Ovary (tissue), 7 donors: ENCODE measurements at regions not wholly inside any gene's neighbourhood (a gene's known extent, or its start where the extent isn't known, plus 50 kb on each side); places are given as distances from the start of the nearest gene placed in this dataset.
"Not testable (repeated sequence)": the region's sequence is repeated elsewhere in the genome, so short reads cannot be mapped to it uniquely, and the experiment has no call there.

Source experiments
- DNase-seq, 5 donors: peaks; one replicate each; pipeline ENCODE4 v3.0.0-alpha.2; 2019 to 2020
- H3K27ac ChIP-seq, 2 donors: fragments of 200-600 bp; one replicate each; pipeline versions ENCODE4 v1.5.1 to v1.8.0; 2019 to 2022
- H3K27me3 ChIP-seq: fragments of 200-600 bp; one replicate; pipeline ENCODE4 v1.8.0; 2022
- H3K36me3 ChIP-seq: fragments of 200-600 bp; sonication (generic); one replicate; pipeline ENCODE4 v1.5.1; 2019
- H3K4me1 ChIP-seq: one replicate; pipeline ENCODE4 v1.8.1; 2013; ENCODE audit warnings: mild to moderate bottlenecking, moderate library complexity; ENCODE audit not compliant: insufficient read depth
- H3K4me3 ChIP-seq: fragments of 200-600 bp; sonication (generic); one replicate; pipeline ENCODE4 v1.5.1; 2017
- H3K9me3 ChIP-seq, 2 donors: fragments of 200-600 bp in 1 of 2; sonication (generic) in 1 of 2; one replicate each; pipeline versions ENCODE4 v1.5.1 to v1.8.1; 2013 to 2019; ENCODE audit warnings: mild to moderate bottlenecking in 1 of 2, moderate library complexity in 1 of 2
- EP300 ChIP-seq: sonication (generic); formaldehyde crosslinking; IDR thresholded peaks from one replicate; pipeline ENCODE4 v1.6.1; 2017; ENCODE audit warnings: antibody characterized with exemption
- POLR2A ChIP-seq: fragments of 450-650 bp; IDR thresholded peaks from one replicate; pipeline ENCODE4 v1.6.1; 2017; ENCODE audit warnings: antibody characterized with exemption, mild to moderate bottlenecking, moderate library complexity
- WGBS, 3 donors: extraction: QIAGEN DNeasy Blood & Tissue Kit in 1 of 3; methylation state at CpG; one replicate each; pipeline versions ENCODE4 v1.1.5 to v1.1.7; 2013 to 2017; 5-methylcytosine and 5-hydroxymethylcytosine counted together
- intact Hi-C, 4 donors: fragments of 100-400 bp; cut with DNase I; formaldehyde crosslinking; loops; one replicate each; pipeline versions ENCODE4 v1.11.0 to v1.15.1; 2022 to 2023
- TF ChIP-seq, protein P1 (sequence below), 3 donors: fragments of 450-650 bp in 2 of 3; fragments of 200-600 bp in 1 of 3; IDR thresholded peaks; one replicate each; pipeline versions ENCODE4 v1.5.1 to v1.8.0; 2016 to 2022; ENCODE audit warnings: antibody characterized with exemption in 3 of 3, mild to moderate bottlenecking in 1 of 3
- donor health status: DM: no; HTN: no; CAD: no; lungs with moderate emphysema.
- donor health status: DM: no; HTN: no; CAD: no.
- donor health status: Bipolar disorder and iron deficiency.
- donor health status: DM: no; HTN: no; CAD: no.
- donor health status: DM: yes; HTN: yes; CAD: no.

DNA sequence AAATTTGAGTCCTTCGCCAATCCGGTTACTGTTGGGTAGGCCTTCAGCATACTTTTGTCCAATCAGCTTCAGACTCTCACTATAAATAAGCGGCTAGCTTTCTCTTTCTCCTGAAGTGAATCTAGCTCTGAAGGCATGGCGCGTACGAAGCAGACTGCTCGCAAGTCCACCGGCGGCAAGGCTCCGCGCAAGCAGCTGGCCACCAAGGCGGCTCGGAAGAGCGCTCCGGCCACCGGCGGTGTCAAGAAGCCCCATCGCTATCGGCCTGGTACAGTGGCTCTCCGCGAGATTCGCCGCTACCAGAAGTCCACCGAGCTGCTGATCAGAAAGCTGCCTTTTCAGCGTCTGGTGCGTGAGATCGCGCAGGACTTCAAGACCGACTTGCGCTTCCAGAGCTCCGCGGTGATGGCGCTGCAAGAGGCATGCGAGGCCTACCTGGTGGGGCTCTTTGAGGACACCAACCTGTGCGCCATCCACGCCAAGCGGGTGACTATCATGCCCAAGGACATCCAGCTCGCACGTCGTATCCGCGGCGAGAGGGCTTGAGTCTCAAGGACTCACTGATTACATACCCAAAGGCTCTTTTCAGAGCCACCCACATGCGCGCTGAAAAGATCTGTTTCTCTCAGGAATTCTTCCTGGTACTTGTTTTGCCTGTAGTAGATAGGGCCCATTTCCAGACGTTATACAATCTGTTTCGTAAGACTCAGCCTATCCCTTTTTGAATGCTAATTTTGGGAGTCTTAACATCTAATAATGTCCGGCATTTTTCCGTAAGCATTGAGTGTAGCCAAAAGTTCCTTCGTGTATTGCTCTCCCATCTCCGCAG lies 102.0 kb downstream of the OR2B2 start:
- intact Hi-C loops, result loop anchor here in 2 of 4 donors (2.0 to 10.0 kb wide), 2 partner anchors 27 to 1785 kb away; a partner anchor contains a TSS
- Histone ChIP-seq H3K27me3 (no peaks in the 10 kb centered on the region), H3K4me3 (peak overlapping the region; percentile 46), H3K27ac (peak overlapping the region; percentile 48 to 92), H3K4me1 (peaks cover 7% of the 10 kb centered on the region), H3K9me3 (no peaks in the 10 kb centered on the region), H3K36me3 (no peaks in the 10 kb centered on the region)
- 0 to 1% (median 1%) methylated on average over 41 to 51 of the region's 51 CpGs for WGBS, 3 donors
- TF ChIP-seq, protein P1, sequence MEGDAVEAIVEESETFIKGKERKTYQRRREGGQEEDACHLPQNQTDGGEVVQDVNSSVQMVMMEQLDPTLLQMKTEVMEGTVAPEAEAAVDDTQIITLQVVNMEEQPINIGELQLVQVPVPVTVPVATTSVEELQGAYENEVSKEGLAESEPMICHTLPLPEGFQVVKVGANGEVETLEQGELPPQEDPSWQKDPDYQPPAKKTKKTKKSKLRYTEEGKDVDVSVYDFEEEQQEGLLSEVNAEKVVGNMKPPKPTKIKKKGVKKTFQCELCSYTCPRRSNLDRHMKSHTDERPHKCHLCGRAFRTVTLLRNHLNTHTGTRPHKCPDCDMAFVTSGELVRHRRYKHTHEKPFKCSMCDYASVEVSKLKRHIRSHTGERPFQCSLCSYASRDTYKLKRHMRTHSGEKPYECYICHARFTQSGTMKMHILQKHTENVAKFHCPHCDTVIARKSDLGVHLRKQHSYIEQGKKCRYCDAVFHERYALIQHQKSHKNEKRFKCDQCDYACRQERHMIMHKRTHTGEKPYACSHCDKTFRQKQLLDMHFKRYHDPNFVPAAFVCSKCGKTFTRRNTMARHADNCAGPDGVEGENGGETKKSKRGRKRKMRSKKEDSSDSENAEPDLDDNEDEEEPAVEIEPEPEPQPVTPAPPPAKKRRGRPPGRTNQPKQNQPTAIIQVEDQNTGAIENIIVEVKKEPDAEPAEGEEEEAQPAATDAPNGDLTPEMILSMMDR (IDR thresholded peaks at IDR 0.05), result peak in 1 of 3 donors; percentile 42
- TF ChIP-seq EP300, result no peak
- peak; percentile 97 for TF ChIP-seq POLR2A
- peak; percentile 82 to 90 (median 85) for DNase-seq

DNA sequence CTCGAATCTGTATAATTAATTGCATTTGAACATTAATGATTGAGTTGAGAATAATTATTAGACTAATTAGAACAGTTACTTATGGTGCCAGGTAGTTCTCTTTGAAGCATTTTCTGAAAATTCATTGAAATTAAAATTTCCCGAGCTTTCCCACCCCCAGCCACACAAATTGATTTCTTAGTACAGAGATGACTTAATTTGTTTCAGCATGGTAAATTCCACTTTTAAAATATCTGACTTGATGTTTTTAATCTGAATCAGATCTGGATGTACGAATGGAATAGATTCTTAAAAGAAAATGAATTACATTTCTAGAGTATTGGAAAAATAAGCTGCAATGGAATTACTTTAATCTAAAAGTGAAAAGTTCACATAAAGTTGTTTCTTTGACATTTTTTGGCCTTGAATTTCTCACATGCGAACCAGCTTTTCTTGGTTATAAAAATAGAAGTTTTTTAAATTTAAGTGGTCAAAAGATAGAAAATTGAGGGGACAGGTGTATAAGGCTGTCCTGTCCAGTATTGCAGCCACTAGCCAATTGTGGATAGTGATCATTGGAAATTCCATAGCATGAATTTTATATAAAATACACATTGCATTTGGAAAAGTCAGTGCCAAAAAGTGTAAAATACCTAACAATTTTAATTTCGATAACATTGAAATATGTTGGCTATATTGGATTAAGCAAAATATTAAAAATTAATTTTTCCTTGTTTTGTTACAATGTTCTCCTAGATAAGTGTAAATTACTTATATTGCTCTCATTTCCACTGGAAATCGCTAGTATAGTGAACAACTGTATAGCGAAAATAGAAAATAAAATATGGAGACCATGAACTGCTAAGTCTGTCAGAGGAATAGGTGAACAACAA lies 102.9 kb downstream of the OR2B2 start:
- no peak overlapping the region for H3K4me3 ChIP-seq
- peaks cover 4% of the 10 kb centered on the region for H3K4me1 ChIP-seq
- 27 to 28% (median 28%) methylated on average over 7 of the region's 7 CpGs for WGBS, 3 donors
- peak overlapping the region in 1 of 2 donors; percentile 92 for H3K27ac ChIP-seq
- no peak for TF ChIP-seq POLR2A
- TF ChIP-seq EP300, result no peak
- TF ChIP-seq, protein P1 (IDR thresholded peaks at IDR 0.05), result no peak
- no peaks in the 10 kb centered on the region for H3K36me3 ChIP-seq
- no peaks in the 10 kb centered on the region for H3K27me3 ChIP-seq
- intact Hi-C loops, result no loop called here
- no peak for DNase-seq
- no peaks in the 10 kb centered on the region for H3K9me3 ChIP-seq

DNA sequence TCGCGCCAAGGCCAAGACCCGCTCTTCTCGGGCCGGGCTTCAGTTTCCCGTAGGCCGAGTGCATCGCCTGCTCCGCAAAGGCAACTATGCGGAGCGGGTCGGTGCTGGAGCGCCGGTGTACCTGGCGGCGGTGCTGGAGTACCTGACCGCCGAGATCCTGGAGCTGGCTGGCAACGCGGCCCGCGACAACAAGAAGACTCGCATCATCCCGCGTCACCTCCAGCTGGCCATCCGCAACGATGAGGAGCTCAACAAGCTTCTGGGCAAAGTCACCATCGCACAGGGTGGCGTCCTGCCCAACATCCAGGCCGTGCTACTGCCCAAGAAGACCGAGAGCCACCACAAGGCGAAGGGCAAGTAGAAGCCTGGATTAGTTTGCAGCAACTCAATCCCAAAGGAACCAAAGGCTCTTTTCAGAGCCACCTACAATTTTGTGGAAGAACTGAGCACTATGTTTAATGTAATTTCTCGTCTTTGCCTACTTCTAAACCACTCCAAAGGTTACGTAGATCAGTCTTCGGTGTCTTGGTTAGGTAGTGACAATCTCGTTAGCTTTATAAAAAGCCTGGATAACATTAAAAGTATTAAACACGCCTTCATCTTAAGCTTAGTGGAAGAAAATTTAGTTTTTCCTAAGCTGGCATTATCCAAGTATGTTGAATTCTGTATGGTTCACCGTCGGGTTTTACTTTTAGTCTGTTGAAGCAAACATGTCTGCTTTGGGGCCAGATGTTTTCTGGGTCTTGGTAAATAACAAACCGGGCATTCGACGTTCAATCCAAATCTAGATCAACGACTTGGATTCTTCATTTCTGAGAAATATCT lies 103.7 kb downstream of the OR2B2 start:
- peak in 1 of 5 donors; percentile 19 for DNase-seq
- H3K4me1 ChIP-seq, H3K9me3 ChIP-seq, H3K27me3 ChIP-seq, H3K36me3 ChIP-seq, intact Hi-C loops: not testable (repeated sequence)
- Histone ChIP-seq H3K27ac (peak overlapping the region; percentile 54 to 94), H3K4me3 (peak overlapping the region; percentile 38)
- WGBS, 3 donors, result 11 to 13% (median 11%) methylated on average over 24 to 26 of the region's 43 CpGs

DNA sequence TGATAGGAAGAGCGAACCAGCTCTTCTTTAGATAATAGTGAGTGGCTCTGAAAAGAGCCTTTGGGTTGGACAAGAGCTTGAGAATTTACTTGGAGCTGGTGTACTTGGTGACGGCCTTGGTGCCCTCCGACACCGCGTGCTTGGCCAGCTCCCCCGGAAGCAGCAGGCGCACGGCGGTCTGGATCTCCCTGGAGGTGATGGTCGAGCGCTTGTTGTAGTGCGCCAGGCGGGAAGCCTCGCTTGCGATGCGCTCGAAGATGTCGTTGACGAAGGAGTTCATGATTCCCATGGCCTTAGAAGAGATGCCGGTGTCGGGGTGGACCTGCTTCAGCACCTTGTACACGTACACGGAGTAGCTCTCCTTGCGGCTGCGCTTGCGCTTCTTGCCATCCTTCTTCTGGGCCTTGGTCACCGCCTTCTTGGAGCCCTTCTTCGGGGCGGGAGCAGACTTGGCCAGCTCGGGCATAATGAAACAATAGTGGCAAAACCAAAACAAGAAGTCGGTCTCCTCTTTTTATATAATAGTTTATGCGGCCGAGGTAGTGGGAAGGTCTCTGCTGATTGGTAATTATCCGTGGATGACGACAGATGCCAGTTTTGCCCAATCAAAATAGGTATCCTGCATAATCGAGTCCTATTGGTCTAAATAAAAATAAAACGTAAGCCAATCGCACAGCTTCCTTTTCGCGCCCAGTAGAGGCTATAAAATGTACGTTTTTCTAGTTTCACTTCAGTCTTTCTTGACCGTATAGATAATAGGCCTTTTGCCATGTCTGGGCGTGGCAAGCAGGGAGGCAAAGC lies 104.6 kb downstream of the OR2B2 start:
- H3K27ac ChIP-seq, result peak overlapping the region; percentile 54 to 94
- intact Hi-C loops, H3K27me3 ChIP-seq, H3K4me1 ChIP-seq, H3K36me3 ChIP-seq, H3K9me3 ChIP-seq: not testable (repeated sequence)
- WGBS, 3 donors, result 0 to 1% (median 1%) methylated on average over 43 of the region's 43 CpGs
- DNase-seq, result peak; percentile 71 to 86 (median 78)
- peak overlapping the region; percentile 38 for H3K4me3 ChIP-seq
- peak; percentile 65 for TF ChIP-seq POLR2A
- TF ChIP-seq, protein P1 (IDR thresholded peaks at IDR 0.05), result peak in 1 of 3 donors; percentile 20
